IMR-90 (cell line): ENCODE measurements at regions not wholly inside any gene's neighbourhood (a gene's known extent, or its start where the extent isn't known, plus 50 kb on each side); places are given as distances from the start of the nearest gene placed in this dataset.

ENCODE experiments used
- ATAC-seq: fragments of 200-7000 bp; cut with Tn5 transposase; 2 replicates; pipeline ENCODE4 v1.9.1; 2020; ENCODE audit warnings: low read depth, mild to moderate bottlenecking, moderate library complexity
- BruUV-seq: library from RNA; stranded (reverse); fragments of 400-500 nt; replicated peaks from 2 replicates; lab custom pipeline; 2021; lab: Mats Ljungman, UMichigan
- CTCF ChIA-PET: fragments of 300-600 bp; formaldehyde crosslinking; extraction: SDS; loops from one replicate; lab custom pipeline; 2021; ENCODE audit warnings: antibody characterized with exemption; lab: Yijun Ruan, JAX
- POLR2A ChIA-PET: fragments of 300-600 bp; sonication (Branson Sonifier 250); formaldehyde crosslinking; loops from one replicate; lab custom pipeline; 2022; ENCODE audit warnings: antibody characterized with exemption; ENCODE audit not compliant: unreplicated experiment; lab: Charles Lee
- DNase-seq: peaks from one replicate; pipeline ENCODE4 v3.0.0; 2013
- H2AFZ ChIP-seq: replicated peaks from 2 replicates; pipeline ENCODE3; 2013; ENCODE audit warnings: low read length, mild to moderate bottlenecking; ENCODE audit not compliant: poor library complexity
- H2AK5ac ChIP-seq: 2 replicates; pipeline ENCODE4 v1.6.1; 2013; ENCODE audit warnings: low read depth, low read length, inconsistent platforms
- H2AK9ac ChIP-seq: replicated peaks from 2 replicates; pipeline ENCODE3; 2013; ENCODE audit warnings: mild to moderate bottlenecking, low read depth, low read length, moderate library complexity; ENCODE audit not compliant: poor library complexity
- H2BK120ac ChIP-seq: 2 replicates; pipeline ENCODE4 v1.6.1; 2013; ENCODE audit warnings: low read depth, low read length, inconsistent platforms
- H2BK15ac ChIP-seq: 3 replicates; pipeline ENCODE4 v1.6.1; 2013; ENCODE audit warnings: low read depth, low read length, inconsistent platforms
- H2BK20ac ChIP-seq: 2 replicates; pipeline ENCODE4 v1.6.1; 2013; ENCODE audit warnings: low read depth, mild to moderate bottlenecking, inconsistent platforms, low read length, moderate library complexity
- H2BK5ac ChIP-seq: 2 replicates; pipeline ENCODE4 v1.6.1; 2013; ENCODE audit warnings: mild to moderate bottlenecking, low read depth, low read length, inconsistent platforms; ENCODE audit not compliant: poor library complexity, severe bottlenecking
- H3K14ac ChIP-seq: replicated peaks from 2 replicates; pipeline ENCODE4 v1.6.1; 2013; ENCODE audit warnings: low read depth, low read length, inconsistent platforms
- H3K18ac ChIP-seq: 2 replicates; pipeline ENCODE4 v1.6.1; 2013; ENCODE audit warnings: low read depth, low read length, control low read depth
- H3K23ac ChIP-seq: 2 replicates; pipeline ENCODE4 v1.6.1; 2013; ENCODE audit warnings: low read depth, low read length, inconsistent platforms
- H3K27ac ChIP-seq: 2 replicates; pipeline ENCODE4 v1.5.1; 2013; ENCODE audit warnings: mild to moderate bottlenecking, control low read depth, low read length; ENCODE audit not compliant: insufficient read depth
- H3K27me3 ChIP-seq: 2 replicates; pipeline ENCODE4 v1.6.1; 2013; ENCODE audit warnings: low read length; ENCODE audit not compliant: control insufficient read depth, insufficient read depth
- H3K36me3 ChIP-seq: 2 replicates; pipeline ENCODE4 v1.6.1; 2013; ENCODE audit warnings: low read length, mixed read lengths; ENCODE audit not compliant: control insufficient read depth, insufficient read depth
- H3K4ac ChIP-seq: 2 replicates; pipeline ENCODE4 v1.6.1; 2013; ENCODE audit warnings: low read depth, low read length, inconsistent platforms
- H3K4me1 ChIP-seq: 2 replicates; pipeline ENCODE4 v1.6.1; 2013; ENCODE audit warnings: low read length, mixed read lengths; ENCODE audit not compliant: control insufficient read depth, insufficient read depth
- H3K4me2 ChIP-seq: 2 replicates; pipeline ENCODE4 v1.6.1; 2013; ENCODE audit warnings: low read depth, mild to moderate bottlenecking, control low read depth, low read length, moderate library complexity
- H3K4me3 ChIP-seq: 2 replicates; pipeline ENCODE4 v1.5.1; 2013; ENCODE audit warnings: low read depth, mild to moderate bottlenecking, control low read depth, low read length, moderate library complexity; ENCODE audit not compliant: insufficient read depth
- H3K56ac ChIP-seq: 2 replicates; pipeline ENCODE4 v1.6.1; 2013; ENCODE audit warnings: low read length, inconsistent platforms; ENCODE audit not compliant: insufficient read depth; ENCODE audit errors: extremely low read depth
- H3K79me1 ChIP-seq, 2 experiments: 2 replicates each; pipeline ENCODE4 v1.6.1; 2013; ENCODE audit warnings: low read length in 2 of 2, inconsistent platforms in 1 of 2, low read depth in 1 of 2
- H3K9ac ChIP-seq: 2 replicates; pipeline ENCODE4 v1.6.1; 2013; ENCODE audit warnings: low read depth, low read length, control low read depth
- H3K9me1 ChIP-seq: 2 replicates; pipeline ENCODE4 v1.6.1; 2013; ENCODE audit warnings: low read length, inconsistent platforms; ENCODE audit not compliant: insufficient read depth
- H3K9me3 ChIP-seq: 2 replicates; pipeline ENCODE4 v1.6.1; 2013; ENCODE audit warnings: low read length; ENCODE audit not compliant: control insufficient read depth, insufficient read depth
- H4K20me1 ChIP-seq: 2 replicates; pipeline ENCODE4 v1.6.1; 2013; ENCODE audit warnings: low read length, inconsistent platforms; ENCODE audit not compliant: insufficient read depth
- H4K5ac ChIP-seq: 2 replicates; pipeline ENCODE4 v1.6.1; 2013; ENCODE audit warnings: mild to moderate bottlenecking, low read depth, low read length, control low read depth
- H4K8ac ChIP-seq, 2 experiments: 2 replicates each; pipeline ENCODE4 v1.6.1; 2013; ENCODE audit warnings: low read depth in 2 of 2, low read length in 2 of 2, control low read depth in 1 of 2, inconsistent platforms in 1 of 2
- H4K91ac ChIP-seq: 2 replicates; pipeline ENCODE4 v1.6.1; 2013; ENCODE audit warnings: low read depth, low read length, inconsistent platforms; ENCODE audit not compliant: insufficient read depth
- BHLHE40 ChIP-seq: fragments of 150-350 bp; IDR thresholded peaks from 2 replicates; pipeline ENCODE4 v1.6.1; 2016; ENCODE audit warnings: mild to moderate bottlenecking, low read depth, low read length
- CTCF ChIP-seq: conservative IDR thresholded peaks from 2 replicates; pipeline ENCODE4 v1.5.1; 2012; ENCODE audit warnings: mild to moderate bottlenecking, low read depth, low read length, improper control_type of control experiment
- FOS ChIP-seq: fragments of 150-350 bp; IDR thresholded peaks from 2 replicates; pipeline ENCODE4 v1.6.1; 2016; ENCODE audit warnings: low read depth, low read length
- MAZ ChIP-seq: IDR thresholded peaks from 2 replicates; pipeline ENCODE4 v1.6.1; 2012; ENCODE audit warnings: low read depth, mild to moderate bottlenecking, low read length, improper control_type of control experiment, moderate library complexity, borderline replicate concordance
- MXI1 ChIP-seq: IDR thresholded peaks from 2 replicates; pipeline ENCODE4 v1.6.1; 2012; ENCODE audit warnings: low read depth, mild to moderate bottlenecking, low read length, moderate library complexity, borderline replicate concordance
- NFE2L2 ChIP-seq: fragments of 150-350 bp; IDR thresholded peaks from 2 replicates; pipeline ENCODE4 v1.6.1; 2016; ENCODE audit warnings: low read depth, mild to moderate bottlenecking, low read length
- POLR2A ChIP-seq: IDR thresholded peaks from 2 replicates; pipeline ENCODE4 v1.6.1; 2012; ENCODE audit warnings: mild to moderate bottlenecking, low read depth, low read length
- RAD21 ChIP-seq: IDR thresholded peaks from 2 replicates; pipeline ENCODE4 v1.6.1; 2012; ENCODE audit warnings: low read length, improper control_type of control experiment
- RCOR1 ChIP-seq: IDR thresholded peaks from 2 replicates; pipeline ENCODE4 v1.6.1; 2012; ENCODE audit warnings: mild to moderate bottlenecking, low read length, improper control_type of control experiment; ENCODE audit not compliant: insufficient replicate concordance
- RFX5 ChIP-seq: IDR thresholded peaks from 2 replicates; pipeline ENCODE4 v1.8.0; 2012; ENCODE audit warnings: low read depth, mild to moderate bottlenecking, low read length, moderate library complexity
- SMC3 ChIP-seq: fragments of 150-350 bp; IDR thresholded peaks from 2 replicates; pipeline ENCODE4 v1.6.1; 2016; ENCODE audit warnings: low read depth, mild to moderate bottlenecking, antibody characterized with exemption, low read length, moderate library complexity
- WGBS, 2 experiments: methylation state at CpG; one replicate each; pipeline versions ENCODE4 v1.1.5 to v1.1.7; 2013; ENCODE audit warnings: missing lambda C conversion rate in 2 of 2; ENCODE audit not compliant: insufficient read length in 1 of 2; ENCODE audit errors: extremely low coverage in 2 of 2; 5-methylcytosine and 5-hydroxymethylcytosine counted together
- dilution Hi-C: fragments of 300-500 bp; cut with HindIII; formaldehyde crosslinking; loops from one replicate; pipeline ENCODE4 v1.14.3; 2018; ENCODE audit warnings: low sequenced_read_pairs; ENCODE audit not compliant: unreplicated experiment
- in situ Hi-C: fragments of 300-500 bp; cut with MboI; formaldehyde crosslinking; loops from 3 replicates; pipeline ENCODE4 v1.14.3; 2019; ENCODE audit warnings: low sequenced_read_pairs, inconsistent platforms, mixed read lengths
- intact Hi-C: fragments of 100-400 bp; cut with micrococcal nuclease; formaldehyde crosslinking; loops from 2 replicates; pipeline ENCODE4 v1.10.0; 2022
- TF ChIP-seq, protein P1 (sequence below): fragments of 150-350 bp; IDR thresholded peaks from 2 replicates; pipeline ENCODE4 v1.6.1; 2016; ENCODE audit warnings: low read depth, mild to moderate bottlenecking, low read length, moderate library complexity, borderline replicate concordance
- TF ChIP-seq, protein P2 (sequence below): fragments of 150-350 bp; IDR thresholded peaks from 2 replicates; pipeline ENCODE4 v1.6.1; 2017; ENCODE audit warnings: mild to moderate bottlenecking, antibody characterized with exemption, low read length, low read depth

DNA sequence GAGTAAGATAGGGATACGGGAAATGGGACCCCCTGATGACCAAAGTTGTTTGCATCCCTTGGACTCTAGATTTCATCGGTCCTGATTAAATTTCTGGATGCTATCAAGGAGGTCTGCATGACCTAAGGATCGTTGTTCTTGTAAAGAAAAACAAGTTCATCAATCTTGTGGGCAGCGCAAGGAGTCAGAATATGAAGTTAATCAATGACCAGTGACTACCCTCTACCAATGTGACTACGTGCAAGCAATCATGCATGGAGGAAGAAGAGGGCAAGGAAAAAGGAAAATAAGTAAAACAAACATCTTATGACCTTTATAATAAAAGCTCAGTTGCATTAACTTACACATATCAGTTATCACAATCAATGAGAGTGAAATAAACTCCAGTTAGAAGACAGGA lies 139.7 kb downstream of the RTP4 start:
- Histone ChIP-seq H3K9me3 (no peaks in the 10 kb centered on the region), H2AK9ac (no peak overlapping the region), H3K14ac (no peak overlapping the region), H4K20me1 (no peaks in the 10 kb centered on the region), H4K91ac (no peak overlapping the region), H3K4me3 (no peak overlapping the region), H3K18ac (no peak overlapping the region), H4K8ac (no peak overlapping the region), H2BK15ac (no peak overlapping the region), H3K27me3 (no peaks in the 10 kb centered on the region; the same call in 1 of the 2 replicates), H2AK5ac (no peak overlapping the region), H3K9me1 (no peaks in the 10 kb centered on the region), H3K79me1 (no peaks in the 10 kb centered on the region), H2BK20ac (no peak overlapping the region), H2BK5ac (no peak overlapping the region), H3K4me2 (no peak overlapping the region), H3K9ac (no peak overlapping the region), H3K4me1 (no peaks in the 10 kb centered on the region), H3K36me3 (no peaks in the 10 kb centered on the region), H2AFZ (no peak overlapping the region), H3K56ac (no peak overlapping the region), H3K23ac (no peak overlapping the region), H4K5ac (no peak overlapping the region), H2BK120ac (no peak overlapping the region), H3K4ac (no peak overlapping the region), H3K27ac (no peak overlapping the region)
- TF ChIP-seq NFE2L2 (no peak), MAZ (no peak), RFX5 (no peak), FOS (no peak), MXI1 (no peak), RAD21 (no peak), SMC3 (no peak), BHLHE40 (no peak), RCOR1 (no peak), CTCF (no peak), POLR2A (no peak)
- TF ChIP-seq, protein P1, sequence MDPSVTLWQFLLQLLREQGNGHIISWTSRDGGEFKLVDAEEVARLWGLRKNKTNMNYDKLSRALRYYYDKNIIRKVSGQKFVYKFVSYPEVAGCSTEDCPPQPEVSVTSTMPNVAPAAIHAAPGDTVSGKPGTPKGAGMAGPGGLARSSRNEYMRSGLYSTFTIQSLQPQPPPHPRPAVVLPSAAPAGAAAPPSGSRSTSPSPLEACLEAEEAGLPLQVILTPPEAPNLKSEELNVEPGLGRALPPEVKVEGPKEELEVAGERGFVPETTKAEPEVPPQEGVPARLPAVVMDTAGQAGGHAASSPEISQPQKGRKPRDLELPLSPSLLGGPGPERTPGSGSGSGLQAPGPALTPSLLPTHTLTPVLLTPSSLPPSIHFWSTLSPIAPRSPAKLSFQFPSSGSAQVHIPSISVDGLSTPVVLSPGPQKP: no peak
- TF ChIP-seq, protein P2, sequence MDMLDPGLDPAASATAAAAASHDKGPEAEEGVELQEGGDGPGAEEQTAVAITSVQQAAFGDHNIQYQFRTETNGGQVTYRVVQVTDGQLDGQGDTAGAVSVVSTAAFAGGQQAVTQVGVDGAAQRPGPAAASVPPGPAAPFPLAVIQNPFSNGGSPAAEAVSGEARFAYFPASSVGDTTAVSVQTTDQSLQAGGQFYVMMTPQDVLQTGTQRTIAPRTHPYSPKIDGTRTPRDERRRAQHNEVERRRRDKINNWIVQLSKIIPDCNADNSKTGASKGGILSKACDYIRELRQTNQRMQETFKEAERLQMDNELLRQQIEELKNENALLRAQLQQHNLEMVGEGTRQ: no peak
- no CpG with 5 or more reads among the region's 5 CpGs for WGBS, 2 experiments
- POLR2A ChIA-PET: no interaction called here
- dilution Hi-C loops: no loop called here
- no TSS peak for BruUV-seq
- CTCF ChIA-PET: no interaction called here
- DNase-seq: no peak
- ATAC-seq: no peak
- intact Hi-C loops: no loop called here
- in situ Hi-C loops: no loop called here
